Liver (tissue), 3 donors: ENCODE measurements at regions not wholly inside any gene's neighbourhood (a gene's known extent, or its start where the extent isn't known, plus 50 kb on each side); places are given as distances from the start of the nearest gene placed in this dataset.

Experiments
- FOXA1 ChIP-seq: IDR thresholded peaks from 2 replicates; pipeline ENCODE4 v1.6.1; 2016; ENCODE audit warnings: antibody characterized with exemption
- FOXA2 ChIP-seq: IDR thresholded peaks from 2 replicates; pipeline ENCODE4 v1.6.1; 2016; ENCODE audit warnings: antibody characterized with exemption
- GABPA ChIP-seq, 2 donors: IDR thresholded peaks in 1 of 2; conservative IDR thresholded peaks in 1 of 2; 2 replicates each; pipeline ENCODE4 v1.6.1; 2016; ENCODE audit warnings: antibody characterized with exemption in 2 of 2, mild to moderate bottlenecking in 1 of 2, moderate library complexity in 1 of 2
- HNF4A ChIP-seq, 2 donors: conservative IDR thresholded peaks; 2 replicates each; pipeline ENCODE4 v1.6.1; 2016; ENCODE audit warnings: antibody characterized with exemption in 2 of 2, mild to moderate bottlenecking in 2 of 2
- RAD21 ChIP-seq, 2 donors: IDR thresholded peaks; 2 replicates each; pipeline ENCODE4 v1.6.1; 2016; ENCODE audit warnings: antibody characterized with exemption in 2 of 2, mild to moderate bottlenecking in 2 of 2
- TAF1 ChIP-seq: conservative IDR thresholded peaks from 2 replicates; pipeline ENCODE4 v1.6.1; 2016; ENCODE audit warnings: antibody characterized with exemption, mild to moderate bottlenecking
- YY1 ChIP-seq: IDR thresholded peaks from 2 replicates; pipeline ENCODE4 v1.6.1; 2016; ENCODE audit warnings: antibody characterized with exemption, mild to moderate bottlenecking
- TF ChIP-seq, protein P1 (sequence below): IDR thresholded peaks from 2 replicates; pipeline ENCODE4 v1.6.1; 2016; ENCODE audit warnings: antibody characterized with exemption, mild to moderate bottlenecking
- TF ChIP-seq, protein P2 (sequence below): fragments of 150-350 bp; IDR thresholded peaks from 2 replicates; pipeline ENCODE4 v1.5.1; 2017; ENCODE audit warnings: improper control_type of control experiment, low read depth, low read length; ENCODE audit not compliant: missing input control
- TF ChIP-seq, protein P3 (sequence below): IDR thresholded peaks from 2 replicates; pipeline ENCODE4 v1.6.1; 2016; ENCODE audit warnings: antibody characterized with exemption
- TF ChIP-seq, protein P4 (sequence below): IDR thresholded peaks from 2 replicates; pipeline ENCODE4 v1.6.1; 2016; ENCODE audit warnings: antibody characterized with exemption
- donor health status: healthy.
- donor health status: healthy.

DNA sequence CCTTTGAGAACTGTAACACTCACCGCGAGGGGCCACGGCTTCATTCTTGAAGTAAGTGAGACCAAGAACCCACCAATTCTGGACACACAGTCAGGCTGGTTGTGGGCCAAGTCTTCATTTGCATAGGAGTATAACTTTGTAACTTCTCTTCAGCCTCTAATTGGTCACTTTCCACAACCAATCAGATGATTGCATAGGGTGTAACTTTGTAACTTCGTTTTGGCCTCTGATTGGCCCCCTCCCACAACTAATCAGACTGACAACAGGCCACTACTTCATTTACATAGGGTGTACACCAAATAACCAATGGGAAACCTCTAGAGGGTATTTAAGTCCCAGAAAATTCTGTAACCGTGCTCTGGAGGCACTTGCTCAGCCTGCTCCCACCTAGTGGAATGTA is 77.5 kb upstream of the TCF4 start:
- TF ChIP-seq, protein P1, sequence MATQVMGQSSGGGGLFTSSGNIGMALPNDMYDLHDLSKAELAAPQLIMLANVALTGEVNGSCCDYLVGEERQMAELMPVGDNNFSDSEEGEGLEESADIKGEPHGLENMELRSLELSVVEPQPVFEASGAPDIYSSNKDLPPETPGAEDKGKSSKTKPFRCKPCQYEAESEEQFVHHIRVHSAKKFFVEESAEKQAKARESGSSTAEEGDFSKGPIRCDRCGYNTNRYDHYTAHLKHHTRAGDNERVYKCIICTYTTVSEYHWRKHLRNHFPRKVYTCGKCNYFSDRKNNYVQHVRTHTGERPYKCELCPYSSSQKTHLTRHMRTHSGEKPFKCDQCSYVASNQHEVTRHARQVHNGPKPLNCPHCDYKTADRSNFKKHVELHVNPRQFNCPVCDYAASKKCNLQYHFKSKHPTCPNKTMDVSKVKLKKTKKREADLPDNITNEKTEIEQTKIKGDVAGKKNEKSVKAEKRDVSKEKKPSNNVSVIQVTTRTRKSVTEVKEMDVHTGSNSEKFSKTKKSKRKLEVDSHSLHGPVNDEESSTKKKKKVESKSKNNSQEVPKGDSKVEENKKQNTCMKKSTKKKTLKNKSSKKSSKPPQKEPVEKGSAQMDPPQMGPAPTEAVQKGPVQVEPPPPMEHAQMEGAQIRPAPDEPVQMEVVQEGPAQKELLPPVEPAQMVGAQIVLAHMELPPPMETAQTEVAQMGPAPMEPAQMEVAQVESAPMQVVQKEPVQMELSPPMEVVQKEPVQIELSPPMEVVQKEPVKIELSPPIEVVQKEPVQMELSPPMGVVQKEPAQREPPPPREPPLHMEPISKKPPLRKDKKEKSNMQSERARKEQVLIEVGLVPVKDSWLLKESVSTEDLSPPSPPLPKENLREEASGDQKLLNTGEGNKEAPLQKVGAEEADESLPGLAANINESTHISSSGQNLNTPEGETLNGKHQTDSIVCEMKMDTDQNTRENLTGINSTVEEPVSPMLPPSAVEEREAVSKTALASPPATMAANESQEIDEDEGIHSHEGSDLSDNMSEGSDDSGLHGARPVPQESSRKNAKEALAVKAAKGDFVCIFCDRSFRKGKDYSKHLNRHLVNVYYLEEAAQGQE: no peak
- TF ChIP-seq RAD21 (IDR thresholded peaks at IDR 0.05): no peak
- TF ChIP-seq, protein P2, sequence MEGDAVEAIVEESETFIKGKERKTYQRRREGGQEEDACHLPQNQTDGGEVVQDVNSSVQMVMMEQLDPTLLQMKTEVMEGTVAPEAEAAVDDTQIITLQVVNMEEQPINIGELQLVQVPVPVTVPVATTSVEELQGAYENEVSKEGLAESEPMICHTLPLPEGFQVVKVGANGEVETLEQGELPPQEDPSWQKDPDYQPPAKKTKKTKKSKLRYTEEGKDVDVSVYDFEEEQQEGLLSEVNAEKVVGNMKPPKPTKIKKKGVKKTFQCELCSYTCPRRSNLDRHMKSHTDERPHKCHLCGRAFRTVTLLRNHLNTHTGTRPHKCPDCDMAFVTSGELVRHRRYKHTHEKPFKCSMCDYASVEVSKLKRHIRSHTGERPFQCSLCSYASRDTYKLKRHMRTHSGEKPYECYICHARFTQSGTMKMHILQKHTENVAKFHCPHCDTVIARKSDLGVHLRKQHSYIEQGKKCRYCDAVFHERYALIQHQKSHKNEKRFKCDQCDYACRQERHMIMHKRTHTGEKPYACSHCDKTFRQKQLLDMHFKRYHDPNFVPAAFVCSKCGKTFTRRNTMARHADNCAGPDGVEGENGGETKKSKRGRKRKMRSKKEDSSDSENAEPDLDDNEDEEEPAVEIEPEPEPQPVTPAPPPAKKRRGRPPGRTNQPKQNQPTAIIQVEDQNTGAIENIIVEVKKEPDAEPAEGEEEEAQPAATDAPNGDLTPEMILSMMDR: no peak
- TF ChIP-seq, protein P3, sequence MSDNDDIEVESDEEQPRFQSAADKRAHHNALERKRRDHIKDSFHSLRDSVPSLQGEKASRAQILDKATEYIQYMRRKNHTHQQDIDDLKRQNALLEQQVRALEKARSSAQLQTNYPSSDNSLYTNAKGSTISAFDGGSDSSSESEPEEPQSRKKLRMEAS: no peak
- TF ChIP-seq TAF1: no peak
- TF ChIP-seq FOXA2: no peak
- no peak for TF ChIP-seq YY1
- TF ChIP-seq, protein P4, sequence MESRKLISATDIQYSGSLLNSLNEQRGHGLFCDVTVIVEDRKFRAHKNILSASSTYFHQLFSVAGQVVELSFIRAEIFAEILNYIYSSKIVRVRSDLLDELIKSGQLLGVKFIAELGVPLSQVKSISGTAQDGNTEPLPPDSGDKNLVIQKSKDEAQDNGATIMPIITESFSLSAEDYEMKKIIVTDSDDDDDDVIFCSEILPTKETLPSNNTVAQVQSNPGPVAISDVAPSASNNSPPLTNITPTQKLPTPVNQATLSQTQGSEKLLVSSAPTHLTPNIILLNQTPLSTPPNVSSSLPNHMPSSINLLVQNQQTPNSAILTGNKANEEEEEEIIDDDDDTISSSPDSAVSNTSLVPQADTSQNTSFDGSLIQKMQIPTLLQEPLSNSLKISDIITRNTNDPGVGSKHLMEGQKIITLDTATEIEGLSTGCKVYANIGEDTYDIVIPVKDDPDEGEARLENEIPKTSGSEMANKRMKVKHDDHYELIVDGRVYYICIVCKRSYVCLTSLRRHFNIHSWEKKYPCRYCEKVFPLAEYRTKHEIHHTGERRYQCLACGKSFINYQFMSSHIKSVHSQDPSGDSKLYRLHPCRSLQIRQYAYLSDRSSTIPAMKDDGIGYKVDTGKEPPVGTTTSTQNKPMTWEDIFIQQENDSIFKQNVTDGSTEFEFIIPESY: no peak
- no peak for TF ChIP-seq HNF4A (conservative IDR thresholded peaks at IDR 0.05)
- TF ChIP-seq GABPA (IDR thresholded peaks at IDR 0.05 in 1 of 2, conservative IDR thresholded peaks at IDR 0.05 in 1 of 2): no peak
- no peak for TF ChIP-seq FOXA1
